HG03378 (cell line): ENCODE measurements at regions not wholly inside any gene's neighbourhood (a gene's known extent, or its start where the extent isn't known, plus 50 kb on each side); places are given as distances from the start of the nearest gene placed in this dataset.

Experiments
- ATAC-seq: cut with Tn5 transposase; IDR thresholded peaks from one replicate; pipeline ENCODE4 v1.9.1; 2021; ENCODE audit warnings: mild to moderate bottlenecking, moderate library complexity; ENCODE audit not compliant: unreplicated experiment

DNA sequence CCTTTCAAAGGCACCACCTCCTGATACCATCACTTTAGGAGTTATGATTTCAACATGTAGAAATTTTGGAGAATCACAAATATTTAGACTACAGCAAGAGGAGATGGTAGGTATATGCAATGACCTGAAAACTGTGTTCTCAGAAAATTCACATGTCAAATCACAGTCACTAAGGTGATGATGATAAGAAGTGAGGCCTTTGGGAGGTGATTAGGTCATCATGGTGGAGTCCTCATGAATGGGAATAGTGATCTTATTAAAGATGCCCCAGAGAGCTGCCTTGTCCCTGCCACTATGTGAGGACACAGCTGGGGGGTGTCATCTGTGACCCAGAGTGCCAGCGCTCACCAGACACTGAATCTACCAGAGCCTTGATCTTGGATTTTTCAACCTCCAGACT, 513.5 kb upstream of the TUSC1 start:
- ATAC-seq: no peak

DNA sequence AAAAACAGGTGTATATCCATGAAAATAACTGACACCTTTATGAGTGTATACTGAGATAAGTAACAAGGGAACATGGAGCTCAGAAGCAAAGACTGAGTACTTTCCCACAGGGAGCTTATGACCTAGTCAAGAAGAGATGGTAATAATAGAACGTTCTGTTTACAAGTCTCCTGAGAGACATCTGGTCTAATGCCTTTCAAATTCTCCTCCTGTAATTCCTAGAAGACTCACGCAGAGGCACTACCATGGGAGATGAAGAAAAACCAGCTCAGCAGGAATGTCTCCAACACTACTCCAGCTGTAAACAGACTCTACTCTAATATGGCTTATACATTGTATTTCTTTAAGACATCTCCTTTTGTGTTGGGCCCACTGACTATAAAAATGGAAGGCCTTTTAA, 503.6 kb upstream of the TUSC1 start:
- no peak for ATAC-seq

DNA sequence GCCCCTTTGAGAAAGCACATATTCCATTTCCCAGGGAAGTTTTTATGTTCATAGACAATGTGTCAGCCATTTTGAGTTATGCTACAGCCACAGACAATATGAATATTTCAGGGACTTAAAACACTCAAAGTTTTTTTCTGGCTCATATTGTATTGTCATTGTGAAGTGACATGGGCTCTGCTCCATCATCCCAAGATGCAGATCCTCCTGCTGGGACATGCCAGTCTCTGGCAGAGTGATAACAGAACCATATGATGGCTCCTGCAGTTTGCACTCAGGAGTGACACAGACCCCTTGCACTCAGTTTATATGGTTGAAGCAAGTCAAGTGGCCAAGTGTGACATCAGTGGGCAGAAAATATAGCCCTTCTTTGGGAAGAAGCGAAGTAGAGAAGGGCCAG, 498.4 kb upstream of the TUSC1 start:
- no peak for ATAC-seq

DNA sequence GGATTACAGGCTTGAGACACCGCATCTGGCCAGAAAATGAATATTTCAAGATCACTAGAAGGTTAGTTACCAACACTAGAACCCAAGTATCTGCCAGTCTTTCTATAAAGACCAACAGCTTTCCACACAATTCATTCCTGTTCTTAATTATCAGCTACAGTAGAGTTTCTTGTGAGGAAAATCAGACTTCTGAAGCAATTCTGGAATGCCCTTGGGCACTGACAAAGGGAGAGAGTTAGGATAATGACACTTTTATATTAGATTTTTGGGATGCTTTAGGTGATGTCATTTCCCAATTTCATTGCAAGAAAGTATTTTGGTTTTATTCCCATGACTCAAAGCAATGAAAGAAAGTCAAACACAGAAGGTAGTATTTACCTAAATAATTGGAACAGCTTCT, 497.0 kb upstream of the TUSC1 start:
- no peak for ATAC-seq

DNA sequence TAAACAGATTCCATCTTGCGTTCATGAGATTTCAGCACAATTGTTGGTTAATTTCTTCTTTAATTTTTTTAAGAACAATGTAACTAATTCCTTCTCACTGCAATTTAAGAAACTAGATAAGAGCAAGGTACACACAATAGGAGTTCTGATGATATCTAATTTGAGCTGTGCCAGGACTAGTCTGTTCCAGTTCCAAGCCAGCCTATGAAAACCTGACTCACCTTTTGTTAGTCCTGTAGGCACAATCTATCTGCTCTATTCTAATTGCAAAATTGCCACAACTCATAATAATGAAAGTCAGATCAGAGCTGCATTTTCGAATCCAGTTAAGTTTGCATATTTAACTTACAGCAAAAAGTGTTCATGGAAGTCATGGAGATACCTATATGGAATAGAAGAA, 494.1 kb upstream of the TUSC1 start:
- ATAC-seq: no peak

DNA sequence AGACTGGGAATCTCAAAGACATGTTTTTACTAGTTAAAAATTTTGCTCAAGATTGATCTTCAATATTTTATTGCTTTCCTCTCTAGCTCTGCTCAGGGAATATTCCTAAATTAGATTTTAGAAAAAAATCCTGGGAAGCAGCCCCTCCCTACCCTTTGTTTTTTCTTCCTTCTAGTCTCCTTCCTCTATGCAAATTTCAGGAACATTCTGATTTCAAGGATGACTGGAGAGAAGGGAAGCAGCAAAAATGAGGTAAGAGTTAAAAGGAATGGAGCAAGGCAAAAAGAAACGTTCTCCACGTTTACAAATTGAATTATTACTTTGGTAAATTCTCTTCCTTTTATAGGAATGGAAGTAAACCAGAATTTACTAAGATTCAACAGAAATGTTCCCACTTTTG, 493.4 kb upstream of the TUSC1 start:
- ATAC-seq: no peak

DNA sequence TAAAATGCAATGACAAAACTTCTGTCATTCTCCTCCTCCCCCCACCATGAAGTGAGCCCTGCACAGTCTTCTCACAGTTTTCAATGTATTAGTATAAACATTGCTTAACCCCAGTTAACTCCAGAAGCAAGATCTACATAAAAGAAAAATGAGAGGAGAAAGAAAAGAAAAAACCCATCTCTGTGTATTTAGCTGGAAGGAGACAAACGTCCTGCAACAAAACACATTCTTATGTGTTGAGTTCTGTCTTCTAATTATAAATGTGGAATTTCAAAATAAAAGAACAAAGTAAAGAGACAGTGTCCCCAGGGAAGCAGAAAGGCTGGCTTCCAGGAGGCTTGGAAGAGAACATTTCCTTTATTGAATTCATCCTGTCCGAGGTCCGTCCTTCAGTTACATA, 491.9 kb upstream of the TUSC1 start:
- no peak for ATAC-seq

DNA sequence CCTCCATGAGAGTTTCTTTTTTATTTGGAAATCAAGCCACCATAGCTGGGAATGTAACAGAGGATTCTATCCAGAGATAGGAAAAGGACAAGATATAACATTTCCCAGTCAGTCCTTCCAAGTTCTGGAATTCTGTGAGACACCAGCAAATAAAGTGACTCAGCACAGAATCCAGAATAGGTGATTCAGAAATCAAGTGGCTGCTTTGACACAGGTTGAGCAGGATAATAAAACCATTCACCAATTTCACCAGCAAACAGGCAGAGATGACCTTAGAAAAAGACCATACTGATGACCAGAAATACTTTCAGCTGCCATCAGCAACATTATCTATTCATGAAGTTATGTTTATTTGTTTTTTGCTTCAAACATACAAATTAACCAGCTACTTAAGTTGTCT, 491.5 kb upstream of the TUSC1 start:
- no peak for ATAC-seq

DNA sequence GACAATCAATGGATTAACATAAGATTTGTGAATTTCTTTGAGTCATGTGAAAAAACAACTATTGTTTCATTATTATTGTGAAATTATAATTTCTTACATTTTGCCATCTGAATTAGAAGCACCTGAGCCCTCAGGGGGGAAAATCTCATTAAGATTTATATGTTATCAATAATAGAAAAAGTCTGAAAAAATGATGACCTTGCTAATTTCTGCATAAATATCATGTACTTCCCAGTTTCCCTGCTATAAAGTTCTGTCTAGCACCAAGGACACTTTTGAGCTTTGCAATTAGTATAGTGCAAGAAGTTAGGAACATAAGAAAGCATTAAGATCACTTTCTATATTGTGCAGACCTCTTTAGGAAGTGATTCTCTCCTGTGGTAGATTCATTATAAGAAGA, 488.3 kb upstream of the TUSC1 start:
- no peak for ATAC-seq

DNA sequence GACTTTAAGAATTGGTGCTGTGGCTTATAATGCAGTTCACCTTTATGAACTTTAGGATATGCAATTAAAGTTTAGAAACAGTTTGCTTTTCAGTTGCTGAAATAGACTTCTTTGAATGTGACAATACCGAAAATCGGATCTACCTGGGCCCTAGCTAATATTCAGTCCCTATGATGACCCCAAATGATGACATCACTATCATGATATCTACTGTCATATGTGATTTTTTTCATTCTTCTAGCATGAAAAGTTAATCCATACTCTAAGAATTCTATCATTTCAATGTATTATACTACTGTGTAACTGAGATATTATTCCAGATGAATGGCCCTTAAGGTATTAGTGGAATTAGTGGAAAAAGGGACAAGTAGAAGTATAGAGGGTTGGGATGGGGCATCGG, 487.2 kb upstream of the TUSC1 start:
- no peak for ATAC-seq

DNA sequence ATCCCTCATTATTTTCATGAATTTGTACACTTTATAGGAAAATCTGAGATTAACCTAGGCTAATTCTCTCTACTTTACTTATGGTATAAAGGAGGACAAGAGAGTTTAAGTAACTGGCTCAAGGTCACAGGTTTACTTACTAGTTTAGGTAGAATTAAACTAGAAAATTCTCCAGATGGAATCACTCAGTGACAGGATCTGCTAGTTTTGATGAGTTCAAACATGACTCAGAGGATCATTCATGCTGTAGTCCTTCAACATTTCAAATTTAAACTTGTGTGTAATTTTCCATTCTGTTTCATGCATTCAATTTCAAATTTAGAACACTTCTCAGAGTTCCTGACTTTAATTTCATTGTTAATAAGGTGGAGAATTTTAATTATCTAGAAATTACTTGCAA, 485.7 kb upstream of the TUSC1 start:
- no peak for ATAC-seq

DNA sequence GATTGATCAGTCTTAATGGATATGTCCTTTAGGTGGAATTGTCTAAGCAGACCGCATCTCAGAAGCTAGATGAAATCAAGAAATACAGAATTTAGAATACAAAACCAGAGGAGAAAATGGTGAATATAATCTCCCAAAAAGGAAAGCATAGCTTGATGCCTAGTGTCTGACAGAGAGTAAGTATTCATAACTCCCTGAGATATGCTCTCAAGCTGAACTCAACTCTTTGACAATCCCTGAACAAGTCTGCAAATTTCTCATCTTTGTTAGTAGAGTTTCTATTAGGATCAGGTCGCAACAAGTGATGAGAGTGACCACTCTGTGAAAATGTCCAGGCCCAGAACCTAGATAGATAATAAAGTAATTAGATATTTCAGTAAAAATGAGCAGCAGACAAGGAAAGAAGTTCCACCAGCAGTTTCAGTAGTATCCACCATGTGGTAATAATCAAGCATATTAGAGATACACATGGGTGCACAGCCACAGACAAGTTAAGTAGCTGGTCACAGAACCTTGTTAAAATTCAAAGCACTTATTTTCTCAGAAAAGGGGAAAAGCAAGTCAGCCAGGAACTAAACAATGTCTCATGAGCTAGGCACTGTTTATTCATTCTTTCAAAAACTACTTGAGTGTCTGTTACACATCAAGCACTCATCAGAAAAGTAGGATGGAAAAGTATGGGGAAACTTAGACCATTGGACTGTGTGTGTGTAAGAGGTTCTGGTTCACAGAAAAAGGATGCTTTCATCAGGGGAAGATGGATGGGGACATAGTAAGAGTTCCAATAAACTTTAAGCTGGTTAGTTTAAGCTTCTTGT, 481.5 kb upstream of the TUSC1 start:
- ATAC-seq: no peak

DNA sequence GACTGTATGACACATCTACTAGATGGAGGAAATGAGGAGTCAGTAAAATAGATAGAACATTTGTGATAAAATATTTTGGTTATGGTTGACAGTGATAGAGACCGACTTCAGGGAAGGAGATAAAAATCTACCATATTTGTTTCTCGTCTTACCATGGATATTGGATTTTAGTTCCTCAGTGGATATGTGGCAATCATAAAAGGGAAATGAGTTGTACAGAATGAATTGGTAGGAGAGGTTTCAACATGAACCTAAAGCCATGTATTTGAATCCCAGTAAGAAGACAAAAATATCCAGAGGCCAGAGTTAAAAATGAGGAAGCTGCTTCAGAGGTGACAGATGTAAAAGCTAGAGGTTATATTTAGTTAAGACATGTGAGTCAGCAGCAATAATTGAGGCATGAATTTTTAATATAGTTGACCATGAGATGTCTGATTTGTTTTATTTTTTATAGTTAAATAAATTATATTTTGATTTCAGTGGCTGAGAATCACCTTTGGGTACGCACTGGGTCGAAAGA, 480.4 kb upstream of the TUSC1 start:
- no peak for ATAC-seq

DNA sequence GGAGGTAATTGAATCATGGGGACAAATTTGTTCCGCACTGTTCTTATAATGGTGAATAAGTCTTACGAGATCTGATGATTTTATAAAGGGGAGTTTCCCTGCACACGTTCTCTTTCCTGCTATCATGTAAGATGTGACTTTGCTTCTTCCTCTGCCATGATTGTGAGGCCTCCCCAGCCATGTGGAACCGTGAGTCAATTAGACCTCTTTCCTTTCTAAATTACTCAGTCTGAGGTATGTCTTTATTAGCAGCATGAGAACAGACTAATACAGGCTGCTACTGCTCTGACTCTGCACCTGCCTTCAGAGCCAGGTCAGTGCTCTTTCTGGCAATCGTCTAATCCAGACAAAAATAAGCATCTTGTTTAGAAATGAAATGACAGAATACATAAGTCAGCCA, 479.2 kb upstream of the TUSC1 start:
- ATAC-seq: peak; percentile 75

DNA sequence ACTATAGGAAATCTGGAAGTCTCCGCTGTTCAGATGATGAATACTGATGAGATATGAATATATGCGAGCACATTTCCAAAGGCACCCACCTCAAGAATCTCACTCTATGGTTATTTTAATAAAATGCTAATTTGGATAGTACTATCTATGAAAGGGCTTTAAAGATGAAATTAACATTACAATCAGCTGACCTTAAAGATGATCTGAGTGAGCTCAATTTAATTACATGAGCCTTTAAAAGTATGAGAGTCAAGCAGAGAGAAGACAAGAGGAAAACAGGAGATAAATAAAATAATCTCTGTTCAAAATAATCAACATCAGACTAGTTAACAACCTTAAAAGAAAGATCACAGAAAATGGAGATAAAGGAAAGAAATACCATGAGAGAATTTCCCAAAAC, 474.1 kb upstream of the TUSC1 start:
- ATAC-seq: no peak

DNA sequence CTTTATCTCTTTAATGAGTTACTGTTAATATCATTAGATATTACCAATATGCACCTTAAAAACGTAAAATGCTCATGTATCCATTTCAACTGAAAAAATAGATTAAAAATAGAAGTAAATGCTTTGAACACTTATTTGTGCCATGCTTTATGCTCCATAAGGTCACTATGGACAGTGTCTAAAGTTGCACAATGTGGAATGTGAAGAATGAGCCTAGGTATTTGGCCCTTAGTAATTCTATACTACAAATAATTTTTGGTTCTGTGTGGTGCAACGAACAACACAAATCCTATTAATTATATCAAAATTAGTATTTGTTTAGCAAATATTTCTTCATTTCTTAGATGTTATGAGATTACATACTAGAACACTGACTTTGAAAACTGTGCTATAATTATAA, 469.9 kb upstream of the TUSC1 start:
- ATAC-seq: no peak

DNA sequence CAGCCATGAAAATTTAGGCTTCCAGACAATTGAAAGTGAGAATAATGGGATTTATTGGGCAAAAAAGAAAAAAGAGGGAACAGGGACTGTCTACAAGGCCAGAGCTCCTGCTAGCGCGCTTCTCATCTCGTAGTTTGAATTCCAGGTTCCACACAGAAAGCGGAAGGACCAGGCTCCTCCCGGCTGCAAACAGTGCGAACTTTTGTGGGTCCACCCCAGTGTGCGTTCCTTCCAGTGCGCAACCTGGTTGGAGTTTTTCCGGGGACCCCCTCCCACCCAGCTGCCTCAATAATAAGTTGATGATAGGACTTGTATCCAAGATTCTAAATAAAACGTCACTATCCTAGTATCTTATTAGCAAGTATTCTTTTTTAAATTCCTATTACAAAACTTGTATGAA, 467.7 kb upstream of the TUSC1 start:
- no peak for ATAC-seq

DNA sequence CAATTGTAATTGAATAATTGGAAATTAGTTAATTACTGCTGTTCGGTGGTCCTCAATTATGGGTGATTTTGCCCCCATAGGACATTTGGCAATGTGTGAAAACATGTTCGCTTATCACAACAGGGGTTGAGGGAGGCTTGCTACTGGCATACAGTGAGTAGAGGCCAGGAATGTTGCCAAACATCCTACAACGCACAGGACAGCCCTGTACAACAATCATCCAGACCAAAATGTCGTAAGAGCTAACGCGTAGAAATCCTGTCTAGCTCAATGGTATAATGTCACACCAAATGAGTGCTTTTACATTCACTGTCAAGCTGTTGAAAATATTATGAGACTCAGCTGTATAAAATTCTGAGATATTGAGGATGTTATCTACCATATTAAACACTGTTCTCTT, 464.4 kb upstream of the TUSC1 start:
- ATAC-seq: no peak

DNA sequence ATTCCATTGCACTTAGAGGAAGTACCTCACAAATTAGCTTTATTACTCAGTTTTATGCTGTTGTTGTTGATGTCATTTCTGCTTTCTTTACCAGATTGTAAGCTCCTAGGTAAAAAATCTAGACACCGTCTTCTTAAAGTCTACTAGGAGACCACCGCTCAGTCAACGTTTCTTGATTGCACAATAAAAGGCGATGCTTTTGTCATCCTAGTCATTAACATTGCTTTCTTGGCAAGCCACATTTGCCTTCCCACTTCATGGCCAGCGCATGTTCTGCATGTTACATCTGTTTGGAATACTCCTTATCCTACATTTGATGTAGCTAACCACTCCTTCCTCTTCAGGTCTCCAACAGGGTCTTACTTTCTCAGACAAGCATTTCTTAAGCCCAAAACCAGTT, 464.0 kb upstream of the TUSC1 start:
- no peak for ATAC-seq

DNA sequence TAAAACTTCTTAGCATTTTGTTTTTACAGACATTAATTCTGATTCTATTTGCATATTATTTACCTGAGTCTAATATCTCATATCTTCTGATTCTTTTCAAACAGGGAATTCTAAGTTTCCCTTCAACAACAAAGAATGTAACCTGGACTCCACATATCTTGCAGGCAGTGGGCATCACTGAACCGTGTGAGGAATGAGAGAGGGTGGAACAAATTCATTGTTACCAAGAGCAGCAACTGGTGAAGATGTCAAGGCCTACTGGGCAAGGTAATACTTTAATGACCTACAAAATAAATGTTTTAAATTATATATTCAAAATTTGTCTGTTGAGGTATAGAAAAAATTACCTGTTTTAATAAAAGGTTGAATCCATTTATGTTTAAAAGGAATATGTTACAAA, 455.3 kb upstream of the TUSC1 start:
- ATAC-seq: no peak

DNA sequence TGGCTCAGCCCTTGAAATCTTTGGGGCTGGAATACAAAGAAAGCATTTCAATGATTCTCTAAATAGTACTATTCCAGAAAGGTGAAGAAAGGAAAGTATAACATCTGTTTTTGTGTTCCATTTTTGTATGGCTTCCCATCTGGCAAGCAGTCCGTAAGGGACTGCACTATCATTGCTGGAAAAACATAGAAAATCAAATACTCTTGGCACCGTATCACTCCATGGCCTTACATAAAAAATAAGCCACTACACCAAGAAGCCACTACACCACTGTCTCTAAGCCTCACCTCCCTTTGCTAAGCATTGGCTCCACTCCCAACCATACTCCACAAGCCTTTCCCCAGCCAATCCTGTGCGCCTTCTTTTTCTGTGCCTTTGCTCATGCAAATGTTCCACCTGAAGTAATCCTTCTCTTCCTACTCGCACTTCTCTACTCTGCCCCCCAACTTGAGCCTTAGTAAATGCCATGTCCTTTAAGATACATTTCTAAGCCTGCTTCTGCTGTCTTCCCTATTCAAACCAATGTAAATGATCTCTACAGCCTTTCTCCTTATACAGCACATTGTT, 454.6 kb upstream of the TUSC1 start:
- no peak for ATAC-seq

DNA sequence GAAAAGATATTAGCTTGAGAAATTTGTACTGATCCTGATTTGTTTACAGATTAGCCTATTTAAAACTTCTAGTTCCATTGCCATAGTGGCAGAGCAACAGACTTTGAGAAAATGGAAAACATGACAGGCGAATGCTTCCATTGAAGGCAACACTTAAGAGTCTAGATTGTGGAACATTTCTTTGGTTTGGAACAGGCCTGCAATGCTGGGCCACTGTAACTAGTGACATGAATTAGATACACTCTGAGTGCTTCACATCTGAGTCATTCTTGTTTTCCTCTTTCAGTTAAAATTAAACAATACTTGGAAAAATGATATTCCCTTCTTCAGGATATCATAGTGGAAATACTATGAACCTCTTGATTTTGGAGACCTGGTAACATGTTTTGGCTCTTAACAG, 453.6 kb upstream of the TUSC1 start:
- no peak for ATAC-seq

DNA sequence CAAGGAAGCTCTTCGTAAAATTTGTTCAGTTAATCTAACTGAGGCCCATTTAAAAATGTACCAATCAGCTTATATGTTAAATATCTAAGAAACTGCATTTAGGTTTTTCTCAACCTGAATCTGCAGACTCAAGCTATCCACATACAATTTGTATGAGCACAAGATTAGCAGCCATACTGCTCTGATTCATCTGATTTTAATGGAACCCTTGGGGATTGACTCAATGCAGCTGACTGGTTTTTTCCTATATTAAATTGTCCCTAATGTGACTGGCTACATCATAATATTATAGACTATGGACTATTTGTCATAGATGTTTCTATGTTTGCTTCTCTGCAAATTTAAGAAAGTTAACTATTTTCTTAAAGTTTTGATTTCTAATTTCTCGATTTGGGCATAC, 451.0 kb upstream of the TUSC1 start:
- no peak for ATAC-seq
